K562 (cell line): ENCODE measurements at regions not wholly inside any gene's neighbourhood (a gene's known extent, or its start where the extent isn't known, plus 50 kb on each side); places are given as distances from the start of the nearest gene placed in this dataset.

ENCODE experiments used
- ATAC-seq: fragments of 200-7000 bp; cut with Tn5 transposase; 3 replicates; pipeline ENCODE4 v1.9.1; 2020; ENCODE audit warnings: moderate library complexity
- BruUV-seq: library from RNA; stranded (reverse); fragments of 400-500 nt; replicated peaks from 2 replicates; lab custom pipeline; 2021; lab: Mats Ljungman, UMichigan
- CTCF ChIA-PET: fragments of 300-600 bp; formaldehyde crosslinking; extraction: SDS; loops from one replicate; lab custom pipeline; 2021; ENCODE audit warnings: low intra/inter-chr PET ratio; lab: Yijun Ruan, JAX
- POLR2A ChIA-PET: fragments of 300-600, 350-650 bp; sonication (Branson Sonifier 250); formaldehyde crosslinking; extraction: SDS; loops from one replicate; lab custom pipeline; 2021; ENCODE audit warnings: antibody characterized with exemption, inconsistent platforms; lab: Yijun Ruan, JAX
- DNase-seq, 4 experiments: peaks; one replicate each; pipeline versions ENCODE4 v3.0.0 to v3.0.0-alpha.2; 2011 to 2018; ENCODE audit warnings: low spot score in 3 of 4, mixed read lengths in 3 of 4; ENCODE audit errors: extremely low read depth in 1 of 4
- FAIRE-seq: peaks from 2 replicates; lab custom pipeline; 2011; peaks lifted over from hg19 to GRCh38; lab: Jason Lieb, UNC
- H2AFZ ChIP-seq: 2 replicates; pipeline ENCODE4 v1.6.0; 2011; ENCODE audit warnings: low read depth, low read length, control low read depth, inconsistent platforms
- H3K27ac ChIP-seq: fragments of 200-600 bp; 3 replicates; pipeline ENCODE4 v1.8.0; 2011; ENCODE audit warnings: low read depth, mild to moderate bottlenecking, control low read depth, inconsistent platforms, low read length, moderate library complexity, mixed read lengths; ENCODE audit errors: extremely low read depth
- H3K27me3 ChIP-seq, 2 experiments: fragments of 300-600 bp in 1 of 2; 2 replicates in 1 of 2; 3 replicates in 1 of 2; pipeline versions ENCODE4 v1.6.0 to v1.8.0; 2011; ENCODE audit warnings: inconsistent platforms in 2 of 2, low read length in 2 of 2, mild to moderate bottlenecking in 1 of 2, mixed read lengths in 1 of 2, moderate library complexity in 1 of 2; ENCODE audit not compliant: control insufficient read depth in 2 of 2, insufficient read depth in 2 of 2
- H3K36me3 ChIP-seq: fragments of 300-600 bp; 3 replicates; pipeline ENCODE4 v1.8.0; 2011; ENCODE audit warnings: mild to moderate bottlenecking, low read length, inconsistent platforms; ENCODE audit not compliant: control insufficient read depth, insufficient read depth
- H3K4me1 ChIP-seq, 2 experiments: fragments of 200-600 bp in 1 of 2; replicated peaks in 1 of 2; 2 replicates in 1 of 2; 3 replicates in 1 of 2; pipeline versions ENCODE4 v1.5.1 to v1.8.0; 2011; ENCODE audit warnings: inconsistent platforms in 2 of 2, low read length in 2 of 2, mild to moderate bottlenecking in 1 of 2, mixed read lengths in 1 of 2, moderate library complexity in 1 of 2; ENCODE audit not compliant: control insufficient read depth in 2 of 2, insufficient read depth in 2 of 2
- H3K4me2 ChIP-seq: 2 replicates; pipeline ENCODE4 v1.6.1; 2011; ENCODE audit warnings: low read length, control low read depth, inconsistent platforms, mixed read lengths; ENCODE audit not compliant: insufficient read depth
- H3K4me3 ChIP-seq: fragments of 200-600 bp; sonication (generic), shearing (Covaris generic); 2 replicates; pipeline ENCODE4 v1.5.1; 2016; ENCODE audit warnings: control low read depth, inconsistent platforms
- H3K79me2 ChIP-seq: fragments of 200-600 bp; 3 replicates; pipeline ENCODE4 v1.8.0; 2011; ENCODE audit warnings: low read length, inconsistent platforms; ENCODE audit not compliant: control insufficient read depth, insufficient read depth
- H3K9ac ChIP-seq, 2 experiments: 2 replicates each; pipeline versions ENCODE4 v1.6.0 to v1.6.1; 2011; ENCODE audit warnings: low read depth in 2 of 2, low read length in 2 of 2, control low read depth in 1 of 2, inconsistent platforms in 1 of 2, mild to moderate bottlenecking in 1 of 2, mixed read lengths in 1 of 2; ENCODE audit not compliant: insufficient read depth in 1 of 2
- H3K9me1 ChIP-seq: one replicate; pipeline ENCODE4 v1.6.0; 2011; ENCODE audit warnings: inconsistent platforms, mild to moderate bottlenecking, low read length, moderate library complexity; ENCODE audit not compliant: control insufficient read depth, insufficient read depth
- H3K9me3 ChIP-seq: replicated peaks from 2 replicates; pipeline ENCODE4 v1.5.1; 2011; ENCODE audit warnings: low read depth, low read length, inconsistent platforms; ENCODE audit not compliant: control insufficient read depth, insufficient read depth
- H4K20me1 ChIP-seq: replicated peaks from 2 replicates; pipeline ENCODE4 v1.6.1; 2011; ENCODE audit warnings: low read length, inconsistent platforms, mixed read lengths; ENCODE audit not compliant: control insufficient read depth, insufficient read depth
- CHD1 ChIP-seq: fragments of 200-600 bp; sonication (generic); IDR thresholded peaks from one replicate; pipeline ENCODE4 v1.6.1; 2012; ENCODE audit warnings: mild to moderate bottlenecking, moderate library complexity, low read length, inconsistent platforms
- GATAD2B ChIP-seq: fragments of 450-650 bp; IDR thresholded peaks from 2 replicates; pipeline ENCODE4 v1.6.1; 2017; ENCODE audit warnings: mild to moderate bottlenecking, borderline replicate concordance
- MCM7 ChIP-seq, 2 experiments: fragments of 450-650 bp; IDR thresholded peaks; 2 replicates each; pipeline ENCODE4 v1.6.1; 2016 to 2018
- NFIX ChIP-seq: fragments of 250-450 bp; sonication (Bioruptor Pico); IDR thresholded peaks from 2 replicates; pipeline ENCODE4 v1.4.0; 2020; ENCODE audit warnings: low read depth, mild to moderate bottlenecking, moderate library complexity
- NRF1 ChIP-seq, 2 experiments: fragments of 450-650 bp; IDR thresholded peaks in 1 of 2; conservative IDR thresholded peaks in 1 of 2; 2 replicates each; pipeline ENCODE4 v1.6.1; 2014; ENCODE audit warnings: mild to moderate bottlenecking in 2 of 2
- PHF21A ChIP-seq: fragments of 450-650 bp; IDR thresholded peaks from 2 replicates; pipeline ENCODE4 v1.6.1; 2017; ENCODE audit warnings: low read depth, borderline replicate concordance
- RREB1 ChIP-seq: fragments of 250-450 bp; sonication (Bioruptor Pico); IDR thresholded peaks from 2 replicates; pipeline ENCODE4 v1.4.0; 2020
- SIN3A ChIP-seq, 2 experiments: fragments of 150-350 bp in 1 of 2; IDR thresholded peaks; 2 replicates each; pipeline ENCODE4 v1.6.1; 2011 to 2016; ENCODE audit warnings: borderline replicate concordance in 2 of 2, low read depth in 2 of 2, low read length in 2 of 2, mild to moderate bottlenecking in 2 of 2, moderate library complexity in 2 of 2; ENCODE audit not compliant: control insufficient read depth in 1 of 2
- STAG1 ChIP-seq: sonication (generic); formaldehyde crosslinking; IDR thresholded peaks from 2 replicates; pipeline ENCODE4 v1.5.0; 2020; ENCODE audit warnings: missing genetic modification reagents, borderline replicate concordance
- XRCC4 ChIP-seq: IDR thresholded peaks from one replicate; pipeline ENCODE4 v1.6.1; 2011; ENCODE audit not compliant: insufficient read depth, insufficient read length; ENCODE audit errors: extremely low read depth
- YY1 ChIP-seq, 3 experiments: IDR thresholded peaks; 2 replicates each; pipeline ENCODE4 v1.6.1; 2011; ENCODE audit warnings: low read length in 2 of 3, mild to moderate bottlenecking in 2 of 3, moderate library complexity in 2 of 3, borderline replicate concordance in 1 of 3, control low read depth in 1 of 3, low read depth in 1 of 3; ENCODE audit not compliant: insufficient read depth in 3 of 3, insufficient replicate concordance in 2 of 3, control insufficient read depth in 1 of 3, insufficient read length in 1 of 3; ENCODE audit errors: extremely low read depth in 1 of 3
- ZBTB33 ChIP-seq: sonication (generic); formaldehyde crosslinking; IDR thresholded peaks from 2 replicates; pipeline ENCODE4 v1.8.1; 2023; ENCODE audit warnings: mild to moderate bottlenecking, missing genetic modification reagents
- ZNF212 ChIP-seq: fragments of 450-650 bp; formaldehyde crosslinking; IDR thresholded peaks from 2 replicates; pipeline ENCODE4 v1.4.0; 2020; ENCODE audit warnings: mild to moderate bottlenecking
- ZNF324 ChIP-seq: fragments of 250-450 bp; sonication (Bioruptor Pico); IDR thresholded peaks from 2 replicates; pipeline ENCODE4 v1.4.0; 2020; ENCODE audit warnings: mild to moderate bottlenecking
- ZNF77 ChIP-seq: fragments of 250-450 bp; sonication (Bioruptor Pico); IDR thresholded peaks from 2 replicates; pipeline ENCODE4 v1.5.0; 2020
- WGBS: fragments of 100-300 bp; shearing (Covaris generic); methylation state at CpG from one replicate; pipeline ENCODE4 v1.1.6; 2016; ENCODE audit warnings: low coverage, mixed read lengths; ENCODE audit not compliant: insufficient coverage; ENCODE audit errors: missing lambda C conversion rate; 5-methylcytosine and 5-hydroxymethylcytosine counted together
- in situ Hi-C: fragments of 300-500 bp; cut with MboI; formaldehyde crosslinking; loops from 4 replicates; pipeline ENCODE4 v1.15.0; 2018; ENCODE audit warnings: inconsistent platforms, mixed read lengths
- intact Hi-C: fragments of 100-400 bp; cut with micrococcal nuclease; formaldehyde crosslinking; loops from 2 replicates; pipeline ENCODE4 v1.14.2; 2022

GRCh38 chr5:170173647-170174046 is 59.1 kb upstream of the C5orf58 start:
- in situ Hi-C loops (no loop called here), intact Hi-C loops (no loop called here)
- ChIA-PET POLR2A (interaction anchor here (0.6 to 0.8 kb wide), 2 partner anchors 12 to 131 kb away, joined by 3 read pairs; no protein-coding TSS in a partner anchor), CTCF (interaction anchor here (0.6 kb wide), 1 partner anchor 944 kb away, joined by 3 read pairs; no protein-coding TSS in a partner anchor)
- 2% methylated on average over 5 of the region's 5 CpGs for WGBS
- ATAC-seq (no peak), FAIRE-seq (no peak), DNase-seq (no peak)
- no TSS peak for BruUV-seq
- Histone ChIP-seq H3K4me3 (no peak overlapping the region), H3K79me2 (no peaks in the 10 kb centered on the region), H4K20me1 (no peaks in the 10 kb centered on the region), H3K9me1 (no peaks in the 10 kb centered on the region), H3K36me3 (no peaks in the 10 kb centered on the region), H3K27ac (no peak overlapping the region), H3K27me3 (peaks cover 6 to 44% of the 10 kb centered on the region in 2 experiments), H3K9me3 (no peaks in the 10 kb centered on the region), H3K4me2 (no peak overlapping the region), H3K9ac (no peak overlapping the region), H3K4me1 (peaks cover 0 to 4% of the 10 kb centered on the region in 2 experiments; a peak in 1 of 5 replicates), H2AFZ (no peak overlapping the region)
- TF ChIP-seq PHF21A (no peak), CHD1 (no peak), ZNF324 (CRISPR knock-in tag) (no peak), SIN3A (IDR thresholded peaks at IDR 0.05; ENCODE audit: borderline replicate concordance in 2 of 2, control insufficient read depth in 1 of 2, low read depth in 2 of 2, low read length in 2 of 2) (no peak), STAG1 (no peak), NRF1 (conservative IDR thresholded peaks at IDR 0.05 in 1 of 2, IDR thresholded peaks at IDR 0.05 in 1 of 2) (no peak), ZNF77 (CRISPR knock-in tag) (no peak), YY1 (IDR thresholded peaks at IDR 0.05; ENCODE audit: borderline replicate concordance in 1 of 3, control insufficient read depth in 1 of 3, extremely low read depth in 1 of 3, insufficient read depth in 3 of 3, insufficient read length in 1 of 3, insufficient replicate concordance in 2 of 3, low read depth in 1 of 3, low read length in 2 of 3) (no peak), NFIX (no peak), MCM7 (IDR thresholded peaks at IDR 0.05) (no peak), RREB1 (CRISPR knock-in tag) (no peak), GATAD2B (no peak), ZNF212 (CRISPR knock-in tag) (no peak), ZBTB33 (no peak), XRCC4 (no peak)
